ENCODE measurements at regions not wholly inside any gene's neighbourhood (a gene's known extent, or its start where the extent isn't known, plus 50 kb on each side); places are given as distances from the start of the nearest gene placed in this dataset.
"Not testable (repeated sequence)": the region's sequence is repeated elsewhere in the genome, so short reads cannot be mapped to it uniquely, and the experiment has no call there.

- intact Hi-C loops (cut with micrococcal nuclease; ENCODE audit: unreplicated experiment), result no loop called here
- no peak overlapping the region for H3K27ac Mint-ChIP-seq (ENCODE audit: unreplicated experiment)
- DNase-seq, result no peak
- H3K27me3 Mint-ChIP-seq (ENCODE audit: unreplicated experiment), result no peaks in the 10 kb centered on the region
- TF ChIP-seq, protein P1, sequence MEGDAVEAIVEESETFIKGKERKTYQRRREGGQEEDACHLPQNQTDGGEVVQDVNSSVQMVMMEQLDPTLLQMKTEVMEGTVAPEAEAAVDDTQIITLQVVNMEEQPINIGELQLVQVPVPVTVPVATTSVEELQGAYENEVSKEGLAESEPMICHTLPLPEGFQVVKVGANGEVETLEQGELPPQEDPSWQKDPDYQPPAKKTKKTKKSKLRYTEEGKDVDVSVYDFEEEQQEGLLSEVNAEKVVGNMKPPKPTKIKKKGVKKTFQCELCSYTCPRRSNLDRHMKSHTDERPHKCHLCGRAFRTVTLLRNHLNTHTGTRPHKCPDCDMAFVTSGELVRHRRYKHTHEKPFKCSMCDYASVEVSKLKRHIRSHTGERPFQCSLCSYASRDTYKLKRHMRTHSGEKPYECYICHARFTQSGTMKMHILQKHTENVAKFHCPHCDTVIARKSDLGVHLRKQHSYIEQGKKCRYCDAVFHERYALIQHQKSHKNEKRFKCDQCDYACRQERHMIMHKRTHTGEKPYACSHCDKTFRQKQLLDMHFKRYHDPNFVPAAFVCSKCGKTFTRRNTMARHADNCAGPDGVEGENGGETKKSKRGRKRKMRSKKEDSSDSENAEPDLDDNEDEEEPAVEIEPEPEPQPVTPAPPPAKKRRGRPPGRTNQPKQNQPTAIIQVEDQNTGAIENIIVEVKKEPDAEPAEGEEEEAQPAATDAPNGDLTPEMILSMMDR (IDR thresholded peaks at IDR 0.05; ENCODE audit: unreplicated experiment), result no peak
- H3K4me3 Mint-ChIP-seq (ENCODE audit: low read depth, unreplicated experiment), result no peak overlapping the region
- H3K36me3 Mint-ChIP-seq (ENCODE audit: insufficient read depth, unreplicated experiment), result no peaks in the 10 kb centered on the region
- no peaks in the 10 kb centered on the region for H3K4me1 Mint-ChIP-seq (ENCODE audit: low read depth, unreplicated experiment)
- CTCF ChIA-PET, result no interaction called here
- BruUV-seq (replicated peaks), result no TSS peak
- H3K9me3 Mint-ChIP-seq (ENCODE audit: low read depth, unreplicated experiment), result peaks cover 19% of the 10 kb centered on the region
These were observed 340.7 kb upstream of the VSTM2A start for GRCh38 chr7:54201501-54201900.

DNA sequence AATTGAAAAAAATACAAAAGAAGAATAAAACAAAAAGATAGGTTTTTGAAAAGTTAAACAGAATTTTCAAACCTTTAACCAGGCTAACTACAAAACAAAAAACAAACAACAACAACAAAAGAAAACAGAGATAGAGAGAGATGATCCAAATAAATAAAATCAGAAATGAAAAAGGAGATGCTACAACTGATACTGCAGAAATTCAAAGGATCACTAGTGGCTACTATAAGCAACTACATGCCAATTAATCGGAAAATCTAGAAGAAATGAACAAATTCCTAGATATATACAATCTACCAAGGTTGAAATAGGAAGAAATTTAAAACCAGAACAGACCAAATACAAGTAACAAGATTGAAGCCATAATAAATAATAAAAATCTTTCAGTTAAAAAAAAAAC lies 326.8 kb upstream of the VSTM2A start:
- Mint-ChIP-seq H3K4me1 (ENCODE audit: low read depth, unreplicated experiment) (no peaks in the 10 kb centered on the region), H3K27me3 (ENCODE audit: unreplicated experiment) (no peaks in the 10 kb centered on the region), H3K36me3 (ENCODE audit: insufficient read depth, unreplicated experiment) (no peaks in the 10 kb centered on the region), H3K9me3 (ENCODE audit: low read depth, unreplicated experiment) (peaks cover 35% of the 10 kb centered on the region), H3K4me3 (ENCODE audit: low read depth, unreplicated experiment) (no peak overlapping the region), H3K27ac (ENCODE audit: unreplicated experiment) (no peak overlapping the region)
- DNase-seq, result no peak
- CTCF ChIA-PET, result no interaction called here
- intact Hi-C loops (cut with micrococcal nuclease; ENCODE audit: unreplicated experiment), result no loop called here
- TF ChIP-seq, protein P1 (IDR thresholded peaks at IDR 0.05; ENCODE audit: unreplicated experiment), result no peak
- no TSS peak for BruUV-seq (replicated peaks)

- H3K27ac Mint-ChIP-seq (ENCODE audit: unreplicated experiment); CTCF ChIA-PET; intact Hi-C loops (cut with micrococcal nuclease; ENCODE audit: unreplicated experiment); H3K27me3 Mint-ChIP-seq (ENCODE audit: unreplicated experiment); DNase-seq; H3K9me3 Mint-ChIP-seq (ENCODE audit: low read depth, unreplicated experiment); BruUV-seq (replicated peaks); H3K4me1 Mint-ChIP-seq (ENCODE audit: low read depth, unreplicated experiment); H3K36me3 Mint-ChIP-seq (ENCODE audit: insufficient read depth, unreplicated experiment); H3K4me3 Mint-ChIP-seq (ENCODE audit: low read depth, unreplicated experiment): not testable (repeated sequence)
These were observed 316.1 kb upstream of the VSTM2A start for GRCh38 chr7:54226030-54226429.

GRCh38 chr7:54242776-54243175 lies 299.4 kb upstream of the VSTM2A start:
- Mint-ChIP-seq H3K27me3 (ENCODE audit: unreplicated experiment) (no peaks in the 10 kb centered on the region), H3K4me3 (ENCODE audit: low read depth, unreplicated experiment) (no peak overlapping the region), H3K9me3 (ENCODE audit: low read depth, unreplicated experiment) (peaks cover 32% of the 10 kb centered on the region), H3K36me3 (ENCODE audit: insufficient read depth, unreplicated experiment) (no peaks in the 10 kb centered on the region), H3K27ac (ENCODE audit: unreplicated experiment) (no peak overlapping the region), H3K4me1 (ENCODE audit: low read depth, unreplicated experiment) (no peaks in the 10 kb centered on the region)
- intact Hi-C loops (cut with micrococcal nuclease; ENCODE audit: unreplicated experiment), result no loop called here
- CTCF ChIA-PET, result no interaction called here
- BruUV-seq (replicated peaks), result no TSS peak
- TF ChIP-seq, protein P1 (IDR thresholded peaks at IDR 0.05; ENCODE audit: unreplicated experiment), result no peak
- DNase-seq, result no peak

DNA sequence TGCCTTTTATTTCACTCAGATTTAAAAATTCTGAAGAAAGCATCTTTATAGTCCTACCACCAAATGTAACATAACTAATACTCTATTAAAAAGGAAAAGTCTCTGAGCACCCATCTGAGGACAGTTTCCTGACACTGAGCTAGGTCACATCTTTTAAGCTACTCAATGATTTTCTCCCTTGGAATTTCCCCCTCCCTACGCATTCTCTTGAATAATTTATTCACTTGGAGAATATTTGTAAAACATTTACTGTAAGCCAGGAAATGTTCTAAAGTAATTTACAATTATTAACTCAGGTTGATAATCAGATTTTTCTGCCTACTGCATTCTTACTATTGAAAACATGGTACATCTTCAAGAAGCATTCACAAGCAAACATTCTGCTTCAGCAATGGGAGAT lies 297.2 kb upstream of the VSTM2A start:
- Mint-ChIP-seq H3K4me1 (ENCODE audit: low read depth, unreplicated experiment) (no peaks in the 10 kb centered on the region), H3K27ac (ENCODE audit: unreplicated experiment) (no peak overlapping the region), H3K27me3 (ENCODE audit: unreplicated experiment) (no peaks in the 10 kb centered on the region), H3K4me3 (ENCODE audit: low read depth, unreplicated experiment) (no peak overlapping the region), H3K9me3 (ENCODE audit: low read depth, unreplicated experiment) (peaks cover 25% of the 10 kb centered on the region), H3K36me3 (ENCODE audit: insufficient read depth, unreplicated experiment) (no peaks in the 10 kb centered on the region)
- CTCF ChIA-PET, result no interaction called here
- no peak for DNase-seq
- TF ChIP-seq, protein P1 (IDR thresholded peaks at IDR 0.05; ENCODE audit: unreplicated experiment), result no peak
- intact Hi-C loops (cut with micrococcal nuclease; ENCODE audit: unreplicated experiment), result no loop called here
- no TSS peak for BruUV-seq (replicated peaks)
